ENCODE measurements at regions not wholly inside any gene's neighbourhood (a gene's known extent, or its start where the extent isn't known, plus 50 kb on each side); places are given as distances from the start of the nearest gene placed in this dataset.

- Histone ChIP-seq H3K27ac (ENCODE audit: low read depth, low read length) (no peak overlapping the region), H3K27me3 (ENCODE audit: control insufficient read depth in 1 of 2, insufficient read depth in 2 of 2, low read length in 2 of 2) (no peaks in the 10 kb centered on the region), H3K9me3 (ENCODE audit: control insufficient read depth in 1 of 2, low read length in 2 of 2) (no peaks in the 10 kb centered on the region), H3K4me3 (ENCODE audit: low read depth in 1 of 2, low read length in 2 of 2) (no peak overlapping the region), H3K4me1 (ENCODE audit: control insufficient read depth in 1 of 2, insufficient read depth in 2 of 2, low read length in 2 of 2) (no peaks in the 10 kb centered on the region), H3K36me3 (ENCODE audit: control insufficient read depth in 1 of 2, insufficient read depth in 2 of 2, low read length in 2 of 2) (no peaks in the 10 kb centered on the region), H3K9ac (ENCODE audit: low read depth in 1 of 2, low read length in 2 of 2) (no peak overlapping the region)
Observed at GRCh38 chr5:93660677-93661076, 77.7 kb downstream of the NR2F1 start.

GRCh38 chr5:93658044-93658443 lies 75.0 kb downstream of the NR2F1 start:
- Histone ChIP-seq H3K27me3 (ENCODE audit: control insufficient read depth in 1 of 2, insufficient read depth in 2 of 2, low read length in 2 of 2) (no peaks in the 10 kb centered on the region), H3K27ac (ENCODE audit: low read depth, low read length) (no peak overlapping the region), H3K4me1 (ENCODE audit: control insufficient read depth in 1 of 2, insufficient read depth in 2 of 2, low read length in 2 of 2) (no peaks in the 10 kb centered on the region), H3K36me3 (ENCODE audit: control insufficient read depth in 1 of 2, insufficient read depth in 2 of 2, low read length in 2 of 2) (no peaks in the 10 kb centered on the region), H3K9ac (ENCODE audit: low read depth in 1 of 2, low read length in 2 of 2) (no peak overlapping the region), H3K4me3 (ENCODE audit: low read depth in 1 of 2, low read length in 2 of 2) (no peak overlapping the region), H3K9me3 (ENCODE audit: control insufficient read depth in 1 of 2, low read length in 2 of 2) (no peaks in the 10 kb centered on the region)

- Histone ChIP-seq H3K4me1 (ENCODE audit: control insufficient read depth in 1 of 2, insufficient read depth in 2 of 2, low read length in 2 of 2) (no peaks in the 10 kb centered on the region), H3K9ac (ENCODE audit: low read depth in 1 of 2, low read length in 2 of 2) (no peak overlapping the region), H3K9me3 (ENCODE audit: control insufficient read depth in 1 of 2, low read length in 2 of 2) (no peaks in the 10 kb centered on the region), H3K27ac (ENCODE audit: low read depth, low read length) (no peak overlapping the region), H3K4me3 (ENCODE audit: low read depth in 1 of 2, low read length in 2 of 2) (no peak overlapping the region), H3K36me3 (ENCODE audit: control insufficient read depth in 1 of 2, insufficient read depth in 2 of 2, low read length in 2 of 2) (no peaks in the 10 kb centered on the region), H3K27me3 (ENCODE audit: control insufficient read depth in 1 of 2, insufficient read depth in 2 of 2, low read length in 2 of 2) (no peaks in the 10 kb centered on the region)
Observed at GRCh38 chr5:93654676-93655075, 71.7 kb downstream of the NR2F1 start.

- Histone ChIP-seq H3K27me3 (ENCODE audit: control insufficient read depth in 1 of 2, insufficient read depth in 2 of 2, low read length in 2 of 2) (no peaks in the 10 kb centered on the region), H3K27ac (ENCODE audit: low read depth, low read length) (no peak overlapping the region), H3K4me1 (ENCODE audit: control insufficient read depth in 1 of 2, insufficient read depth in 2 of 2, low read length in 2 of 2) (no peaks in the 10 kb centered on the region), H3K9me3 (ENCODE audit: control insufficient read depth in 1 of 2, low read length in 2 of 2) (no peaks in the 10 kb centered on the region), H3K4me3 (ENCODE audit: low read depth in 1 of 2, low read length in 2 of 2) (no peak overlapping the region), H3K36me3 (ENCODE audit: control insufficient read depth in 1 of 2, insufficient read depth in 2 of 2, low read length in 2 of 2) (no peaks in the 10 kb centered on the region), H3K9ac (ENCODE audit: low read depth in 1 of 2, low read length in 2 of 2) (no peak overlapping the region)
Observed at GRCh38 chr5:93653716-93654115, 70.7 kb downstream of the NR2F1 start.

- no peak overlapping the region for H3K27ac ChIP-seq (ENCODE audit: low read depth, low read length)
- no peak overlapping the region for H3K9ac ChIP-seq (ENCODE audit: low read depth in 1 of 2, low read length in 2 of 2)
- H3K4me3 ChIP-seq (ENCODE audit: low read depth in 1 of 2, low read length in 2 of 2), result no peak overlapping the region
- H3K9me3 ChIP-seq (ENCODE audit: control insufficient read depth in 1 of 2, low read length in 2 of 2), result no peaks in the 10 kb centered on the region
- no peaks in the 10 kb centered on the region for H3K4me1 ChIP-seq (ENCODE audit: control insufficient read depth in 1 of 2, insufficient read depth in 2 of 2, low read length in 2 of 2)
- no peaks in the 10 kb centered on the region for H3K36me3 ChIP-seq (ENCODE audit: control insufficient read depth in 1 of 2, insufficient read depth in 2 of 2, low read length in 2 of 2)
- H3K27me3 ChIP-seq (ENCODE audit: control insufficient read depth in 1 of 2, insufficient read depth in 2 of 2, low read length in 2 of 2), result no peaks in the 10 kb centered on the region
Observed at GRCh38 chr5:93649234-93649900, 66.3 kb downstream of the NR2F1 start.

- H3K9ac ChIP-seq (ENCODE audit: low read depth in 1 of 2, low read length in 2 of 2), result no peak overlapping the region
- H3K27ac ChIP-seq (ENCODE audit: low read depth, low read length), result no peak overlapping the region
- H3K9me3 ChIP-seq (ENCODE audit: control insufficient read depth in 1 of 2, low read length in 2 of 2), result no peaks in the 10 kb centered on the region
- H3K36me3 ChIP-seq (ENCODE audit: control insufficient read depth in 1 of 2, insufficient read depth in 2 of 2, low read length in 2 of 2), result no peaks in the 10 kb centered on the region
- no peaks in the 10 kb centered on the region for H3K27me3 ChIP-seq (ENCODE audit: control insufficient read depth in 1 of 2, insufficient read depth in 2 of 2, low read length in 2 of 2)
- H3K4me3 ChIP-seq (ENCODE audit: low read depth in 1 of 2, low read length in 2 of 2), result no peak overlapping the region
- H3K4me1 ChIP-seq (ENCODE audit: control insufficient read depth in 1 of 2, insufficient read depth in 2 of 2, low read length in 2 of 2), result no peaks in the 10 kb centered on the region
Observed at GRCh38 chr5:93644760-93645159, 61.7 kb downstream of the NR2F1 start.

Data from duodenal mucosa (tissue), 2 donors.